Testis (tissue), 2 donors: ENCODE measurements at regions not wholly inside any gene's neighbourhood (a gene's known extent, or its start where the extent isn't known, plus 50 kb on each side); places are given as distances from the start of the nearest gene placed in this dataset.

Experiments
- DNase-seq: peaks from one replicate; pipeline ENCODE4 v3.0.0-alpha.2; 2019
- H3K27ac ChIP-seq, 2 donors: fragments of 200-600 bp; sonication (generic); one replicate each; pipeline ENCODE4 v1.5.1; 2019
- H3K27me3 ChIP-seq: fragments of 200-600 bp; sonication (generic); one replicate; pipeline ENCODE4 v1.5.1; 2019
- H3K36me3 ChIP-seq: fragments of 200-600 bp; sonication (generic); one replicate; pipeline ENCODE4 v1.5.1; 2017; ENCODE audit warnings: low read depth; ENCODE audit errors: missing control alignments
- H3K4me1 ChIP-seq: fragments of 200-600 bp; sonication (generic); one replicate; pipeline ENCODE4 v1.5.1; 2019
- H3K4me3 ChIP-seq, 2 donors: fragments of 200-600 bp; sonication (generic); one replicate each; pipeline ENCODE4 v1.5.1; 2017 to 2019
- H3K9me3 ChIP-seq: fragments of 200-600 bp; sonication (generic); one replicate; pipeline ENCODE4 v1.5.1; 2017
- CTCF ChIP-seq, 3 experiments: fragments of 450-650 bp in 2 of 3; fragments of 200-600 bp in 1 of 3; sonication (generic) in 1 of 3; IDR thresholded peaks; one replicate each; pipeline ENCODE4 v1.5.1; 2016 to 2019; ENCODE audit warnings: antibody characterized with exemption in 3 of 3, mild to moderate bottlenecking in 2 of 3, moderate library complexity in 1 of 3
- POLR2A ChIP-seq: fragments of 450-650 bp; IDR thresholded peaks from one replicate; pipeline ENCODE4 v1.6.1; 2017; ENCODE audit warnings: antibody characterized with exemption, mild to moderate bottlenecking, moderate library complexity
- WGBS, 2 donors: methylation state at CpG; one replicate each; pipeline ENCODE4 v1.1.5; 2018; 5-methylcytosine and 5-hydroxymethylcytosine counted together
- intact Hi-C: fragments of 100-400 bp; cut with DNase I; formaldehyde crosslinking; loops from one replicate; pipeline ENCODE4 v1.15.1; 2023; ENCODE audit warnings: low total_unique reads

- no peak for DNase-seq
- H3K9me3 ChIP-seq: no peaks in the 10 kb centered on the region
- H3K4me1 ChIP-seq: no peaks in the 10 kb centered on the region
- no peak overlapping the region for H3K27ac ChIP-seq
- WGBS, 2 donors: 49 to 57% methylated on average over 2 of the region's 2 CpGs
- no peak for TF ChIP-seq POLR2A
- TF ChIP-seq CTCF (IDR thresholded peaks at IDR 0.05): no peak
- H3K4me3 ChIP-seq: no peak overlapping the region
- intact Hi-C loops: no loop called here
- H3K36me3 ChIP-seq: no peaks in the 10 kb centered on the region
- no peaks in the 10 kb centered on the region for H3K27me3 ChIP-seq
These were observed 219.1 kb upstream of the FMN2 start for GRCh38 chr1:239872626-239873025.

GRCh38 chr1:239874831-239875230 is 216.9 kb upstream of the FMN2 start:
- H3K27me3 ChIP-seq: no peaks in the 10 kb centered on the region
- 95 to 96% methylated on average over 10 of the region's 10 CpGs for WGBS, 2 donors
- no peaks in the 10 kb centered on the region for H3K36me3 ChIP-seq
- no peak for DNase-seq
- intact Hi-C loops: no loop called here
- no peaks in the 10 kb centered on the region for H3K4me1 ChIP-seq
- H3K4me3 ChIP-seq: no peak overlapping the region
- H3K9me3 ChIP-seq: no peaks in the 10 kb centered on the region
- H3K27ac ChIP-seq: no peak overlapping the region
- no peak for TF ChIP-seq POLR2A
- TF ChIP-seq CTCF (IDR thresholded peaks at IDR 0.05): no peak

GRCh38 chr1:239879321-239880170 is 212.1 kb upstream of the FMN2 start:
- DNase-seq: no peak
- Histone ChIP-seq H3K4me3 (no peak overlapping the region), H3K27me3 (no peaks in the 10 kb centered on the region), H3K9me3 (no peaks in the 10 kb centered on the region), H3K27ac (no peak overlapping the region), H3K36me3 (no peaks in the 10 kb centered on the region), H3K4me1 (no peaks in the 10 kb centered on the region)
- 57 to 63% methylated on average over 9 to 10 of the region's 10 CpGs for WGBS, 2 donors
- no peak for TF ChIP-seq CTCF (IDR thresholded peaks at IDR 0.05)
- no peak for TF ChIP-seq POLR2A
- intact Hi-C loops: no loop called here

- no peak overlapping the region for H3K27ac ChIP-seq
- intact Hi-C loops: no loop called here
- no peak overlapping the region for H3K4me3 ChIP-seq
- H3K4me1 ChIP-seq: no peaks in the 10 kb centered on the region
- no peaks in the 10 kb centered on the region for H3K27me3 ChIP-seq
- H3K36me3 ChIP-seq: no peaks in the 10 kb centered on the region
- no peak for DNase-seq
- no peak for TF ChIP-seq CTCF (IDR thresholded peaks at IDR 0.05)
- no peak for TF ChIP-seq POLR2A
- 79% methylated on average over 4 of the region's 4 CpGs for WGBS, 2 donors
- H3K9me3 ChIP-seq: no peaks in the 10 kb centered on the region
These were observed 208.7 kb upstream of the FMN2 start for GRCh38 chr1:239882967-239883366.

GRCh38 chr1:239884796-239885195 is 206.9 kb upstream of the FMN2 start:
- no peak overlapping the region for H3K27ac ChIP-seq
- H3K27me3 ChIP-seq: no peaks in the 10 kb centered on the region
- intact Hi-C loops: no loop called here
- H3K9me3 ChIP-seq: no peaks in the 10 kb centered on the region
- TF ChIP-seq POLR2A (no peak), CTCF (IDR thresholded peaks at IDR 0.05) (no peak)
- DNase-seq: peak; percentile 45
- 25 to 39% methylated on average over 4 of the region's 4 CpGs for WGBS, 2 donors
- H3K4me1 ChIP-seq: no peaks in the 10 kb centered on the region
- no peak overlapping the region for H3K4me3 ChIP-seq
- no peaks in the 10 kb centered on the region for H3K36me3 ChIP-seq
